GM20000 (cell line): ENCODE measurements at regions not wholly inside any gene's neighbourhood (a gene's known extent, or its start where the extent isn't known, plus 50 kb on each side); places are given as distances from the start of the nearest gene placed in this dataset.

Source experiments
- DNase-seq: peaks from one replicate; pipeline ENCODE4 v3.0.0; 2012; ENCODE audit warnings: low spot score
- CTCF ChIP-seq: IDR thresholded peaks from 2 replicates; pipeline ENCODE4 v1.5.1; 2012; ENCODE audit warnings: mild to moderate bottlenecking, control low read depth; ENCODE audit errors: extremely low read depth, missing control alignments

GRCh38 chr16:55209626-55210025, 114.4 kb upstream of the IRX6 start:
- DNase-seq: no peak
- TF ChIP-seq CTCF: no peak

GRCh38 chr16:55212791-55213190, 111.2 kb upstream of the IRX6 start:
- no peak for DNase-seq
- TF ChIP-seq CTCF: no peak

- DNase-seq: no peak
- no peak for TF ChIP-seq CTCF
Measured at GRCh38 chr16:55214412-55214811, 109.6 kb upstream of the IRX6 start.

DNA sequence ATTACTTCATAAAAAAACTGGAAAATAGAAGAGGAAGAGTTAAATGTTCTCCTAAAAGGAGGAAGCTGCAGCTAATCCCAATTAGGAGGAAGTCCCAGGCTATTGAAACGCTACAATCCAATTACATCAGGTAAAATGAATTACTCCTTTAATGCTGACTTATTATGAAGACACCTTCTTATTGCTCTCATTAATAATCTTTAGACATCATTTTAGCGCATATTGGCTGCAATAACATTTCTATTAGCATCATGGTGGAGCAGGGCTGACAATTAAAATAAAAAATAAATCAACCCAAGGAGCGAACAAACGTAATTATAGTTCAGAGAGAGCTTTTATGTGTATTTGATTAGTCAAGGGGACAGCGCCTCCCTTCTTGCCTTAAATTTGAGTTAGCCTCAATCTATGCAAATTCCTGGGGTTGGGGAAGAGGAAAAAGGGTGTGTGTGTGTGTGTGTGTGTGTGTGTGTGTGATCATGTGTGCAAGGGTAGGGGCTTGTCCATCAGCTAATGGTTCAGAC, 109.0 kb upstream of the IRX6 start:
- no peak for DNase-seq
- no peak for TF ChIP-seq CTCF

DNA sequence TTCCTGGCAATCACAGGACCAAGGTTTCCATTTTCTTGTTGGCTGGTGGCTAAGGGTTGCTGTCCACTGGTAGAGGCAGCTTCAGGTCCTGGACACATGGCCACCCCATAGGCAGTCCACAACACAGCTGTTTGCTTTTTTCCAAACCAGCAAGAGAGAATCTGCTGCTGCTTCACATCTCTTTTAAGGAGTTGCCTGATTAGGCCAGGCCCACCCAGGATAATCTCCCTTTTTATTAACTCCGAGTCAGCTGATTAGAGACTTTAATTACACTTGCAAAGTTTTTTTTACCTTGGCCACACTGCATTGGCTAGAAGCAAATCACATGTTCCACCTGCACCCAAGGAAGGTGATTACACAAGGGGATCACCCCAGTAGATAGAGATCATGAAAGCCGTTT, 106.6 kb upstream of the IRX6 start:
- no peak for DNase-seq
- TF ChIP-seq CTCF: no peak

- no peak for TF ChIP-seq CTCF
Measured at GRCh38 chr16:55221836-55222235, 102.2 kb upstream of the IRX6 start.

DNA sequence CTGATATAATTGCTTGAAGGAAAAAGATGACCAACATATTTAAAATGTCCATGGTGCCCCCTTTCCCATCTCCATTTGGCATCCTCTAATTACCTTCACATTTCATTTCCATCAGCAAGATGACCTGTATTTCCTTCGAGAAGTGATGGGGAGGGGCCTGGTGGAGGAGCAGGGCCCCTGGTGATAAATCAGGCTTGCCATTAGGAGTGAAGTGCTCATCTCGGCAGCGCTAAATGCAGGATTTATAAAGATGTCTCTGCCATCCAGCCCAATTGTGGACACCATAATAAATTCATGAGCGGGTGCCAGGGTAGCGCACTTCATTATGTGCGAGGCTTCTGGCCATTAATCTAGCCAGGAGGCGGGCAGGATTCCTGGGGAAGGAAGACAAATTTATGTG, 101.5 kb upstream of the IRX6 start:
- DNase-seq: no peak
- no peak for TF ChIP-seq CTCF

More at GRCh38 chr16:55221836-55222235, 102.2 kb upstream of the IRX6 start:
- DNase-seq: no peak
